HUES48 (cell line): ENCODE measurements at regions not wholly inside any gene's neighbourhood (a gene's known extent, or its start where the extent isn't known, plus 50 kb on each side); places are given as distances from the start of the nearest gene placed in this dataset.
"Not testable (repeated sequence)": the region's sequence is repeated elsewhere in the genome, so short reads cannot be mapped to it uniquely, and the experiment has no call there.

Source experiments
- H3K27ac ChIP-seq: one replicate; pipeline ENCODE4 v1.7.0; 2013; ENCODE audit warnings: low read depth, low read length, inconsistent platforms
- H3K27me3 ChIP-seq: 2 replicates; pipeline ENCODE4 v1.6.1; 2013; ENCODE audit warnings: mild to moderate bottlenecking, low read length; ENCODE audit not compliant: control insufficient read depth, insufficient read depth
- H3K36me3 ChIP-seq: 2 replicates; pipeline ENCODE4 v1.6.1; 2013; ENCODE audit warnings: low read length; ENCODE audit not compliant: control insufficient read depth, insufficient read depth
- H3K4me1 ChIP-seq: 2 replicates; pipeline ENCODE4 v1.6.1; 2013; ENCODE audit warnings: mild to moderate bottlenecking, low read length; ENCODE audit not compliant: control insufficient read depth, insufficient read depth
- H3K4me3 ChIP-seq: 2 replicates; pipeline ENCODE4 v1.5.1; 2013; ENCODE audit warnings: mild to moderate bottlenecking, low read depth, low read length
- H3K9ac ChIP-seq: 2 replicates; pipeline ENCODE4 v1.6.1; 2013; ENCODE audit warnings: mild to moderate bottlenecking, low read depth, low read length, moderate library complexity
- H3K9me3 ChIP-seq: 2 replicates; pipeline ENCODE4 v1.6.1; 2013; ENCODE audit warnings: low read length; ENCODE audit not compliant: control insufficient read depth, insufficient read depth

DNA sequence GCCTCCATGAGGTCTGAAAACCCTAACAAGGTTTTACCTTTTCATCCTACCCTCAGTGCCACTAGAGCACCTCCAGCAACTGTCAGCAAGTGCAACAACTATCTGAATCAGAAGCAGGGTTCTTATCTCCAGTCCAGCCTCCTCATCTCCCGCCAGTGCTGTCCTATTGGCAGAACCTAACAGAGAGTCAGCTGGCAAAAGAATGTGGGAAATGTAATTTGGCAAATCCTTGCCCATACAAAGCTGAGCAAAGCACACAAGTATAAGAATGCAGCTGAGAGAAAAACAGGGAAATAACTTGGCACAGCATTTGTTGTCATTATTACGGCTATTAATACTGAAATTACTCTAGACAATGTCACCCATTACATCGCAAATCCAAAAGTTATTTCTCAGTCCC is 124.2 kb downstream of the ATP6V1G3 start:
- no peak overlapping the region for H3K4me3 ChIP-seq
- H3K27ac ChIP-seq = no peak overlapping the region
- no peaks in the 10 kb centered on the region for H3K36me3 ChIP-seq
- H3K9me3 ChIP-seq = no peaks in the 10 kb centered on the region
- H3K27me3 ChIP-seq = no peaks in the 10 kb centered on the region
- H3K9ac ChIP-seq = no peak overlapping the region
- H3K4me1 ChIP-seq = no peaks in the 10 kb centered on the region

GRCh38 chr1:198411240-198411639 is 129.2 kb downstream of the ATP6V1G3 start:
- Histone ChIP-seq H3K9ac (no peak overlapping the region), H3K4me1 (peaks cover 11% of the 10 kb centered on the region)

DNA sequence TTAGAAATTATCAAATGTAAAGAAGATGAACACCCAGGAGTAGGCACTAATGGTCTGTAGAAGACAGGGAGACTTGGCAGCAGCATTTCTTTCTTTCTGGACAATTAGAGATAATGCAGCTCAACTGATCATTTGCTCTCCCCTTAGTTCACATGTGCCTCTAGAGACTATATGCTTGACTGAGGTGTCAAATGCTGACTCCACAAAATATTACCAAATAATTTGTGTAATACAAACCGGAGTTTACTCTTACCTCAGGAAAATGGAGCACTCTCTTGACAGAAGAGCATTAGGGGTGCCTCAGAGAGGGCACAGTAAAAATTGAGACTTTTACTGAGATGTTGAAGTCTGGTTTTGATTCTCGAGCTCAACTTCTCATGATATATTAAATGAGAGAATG is 131.8 kb downstream of the ATP6V1G3 start:
- Histone ChIP-seq H3K4me1 (peaks cover 11% of the 10 kb centered on the region), H3K4me3 (no peak overlapping the region), H3K9me3 (no peaks in the 10 kb centered on the region), H3K9ac (no peak overlapping the region), H3K27me3 (no peaks in the 10 kb centered on the region), H3K27ac (no peak overlapping the region), H3K36me3 (no peaks in the 10 kb centered on the region)

More at GRCh38 chr1:198411240-198411639, 129.2 kb downstream of the ATP6V1G3 start:
- Histone ChIP-seq H3K4me3 (no peak overlapping the region), H3K27me3 (no peaks in the 10 kb centered on the region), H3K27ac (no peak overlapping the region), H3K36me3 (no peaks in the 10 kb centered on the region), H3K9me3 (no peaks in the 10 kb centered on the region)

DNA sequence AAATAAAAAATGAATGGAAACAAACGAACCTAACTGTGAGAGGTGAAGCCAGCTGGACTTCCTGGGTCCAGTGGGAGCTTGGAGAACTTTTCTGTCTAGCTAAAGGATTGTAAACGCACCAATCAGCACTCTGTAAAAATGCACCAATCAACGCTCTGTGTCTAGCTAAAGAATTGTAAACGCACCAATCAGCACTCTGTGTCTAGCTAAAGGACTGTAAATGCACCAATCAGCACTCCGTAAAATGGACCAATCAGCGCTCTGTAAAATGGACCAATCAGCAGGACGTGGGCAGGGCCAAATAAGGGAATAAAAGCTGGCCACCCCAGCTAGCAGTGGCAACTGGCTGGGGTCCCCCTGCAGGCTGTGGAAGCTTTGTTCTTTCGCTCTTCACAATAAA is 135.8 kb downstream of the ATP6V1G3 start:
- not testable (repeated sequence) for H3K27ac ChIP-seq, H3K9ac ChIP-seq, H3K27me3 ChIP-seq, H3K4me3 ChIP-seq, H3K36me3 ChIP-seq, H3K9me3 ChIP-seq
- peaks cover 11% of the 10 kb centered on the region for H3K4me1 ChIP-seq

DNA sequence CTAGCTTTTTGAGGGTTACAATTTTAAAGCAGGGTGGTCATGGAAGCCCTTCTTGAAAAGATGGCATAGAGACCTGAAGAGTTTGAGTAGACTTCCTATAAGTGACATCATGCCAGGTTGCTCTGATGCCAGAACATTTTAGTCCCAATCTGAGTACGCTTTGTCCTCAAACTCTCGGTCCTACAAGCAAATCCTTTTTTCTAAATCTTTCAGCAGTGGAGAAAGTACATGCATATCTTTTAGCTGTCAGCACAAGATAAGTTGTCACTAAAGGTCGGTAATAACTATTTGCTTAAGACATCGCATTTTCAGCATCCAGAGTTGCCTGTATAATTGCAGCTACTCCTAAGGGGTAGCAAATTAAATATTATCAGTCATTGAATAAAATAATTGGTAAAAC is 140.4 kb downstream of the ATP6V1G3 start:
- no peak overlapping the region for H3K27ac ChIP-seq
- no peak overlapping the region for H3K9ac ChIP-seq
- H3K4me3 ChIP-seq = no peak overlapping the region
- H3K4me1 ChIP-seq = no peaks in the 10 kb centered on the region
- no peaks in the 10 kb centered on the region for H3K36me3 ChIP-seq
- H3K9me3 ChIP-seq = no peaks in the 10 kb centered on the region
- H3K27me3 ChIP-seq = no peaks in the 10 kb centered on the region

- no peaks in the 10 kb centered on the region for H3K36me3 ChIP-seq
Observed at GRCh38 chr1:198399452-198399851, 141.0 kb downstream of the ATP6V1G3 start.

GRCh38 chr1:198397208-198397808 is 143.2 kb downstream of the ATP6V1G3 start:
- no peaks in the 10 kb centered on the region for H3K36me3 ChIP-seq
- H3K27ac ChIP-seq = no peak overlapping the region
- no peaks in the 10 kb centered on the region for H3K4me1 ChIP-seq
- H3K9ac ChIP-seq = no peak overlapping the region
- H3K9me3 ChIP-seq = no peaks in the 10 kb centered on the region
- H3K27me3 ChIP-seq = no peaks in the 10 kb centered on the region
- no peak overlapping the region for H3K4me3 ChIP-seq

More at GRCh38 chr1:198399452-198399851, 141.0 kb downstream of the ATP6V1G3 start:
- no peaks in the 10 kb centered on the region for H3K4me1 ChIP-seq
- H3K9me3 ChIP-seq = no peaks in the 10 kb centered on the region
- no peaks in the 10 kb centered on the region for H3K27me3 ChIP-seq
- no peak overlapping the region for H3K4me3 ChIP-seq
- H3K27ac ChIP-seq = no peak overlapping the region
- no peak overlapping the region for H3K9ac ChIP-seq

DNA sequence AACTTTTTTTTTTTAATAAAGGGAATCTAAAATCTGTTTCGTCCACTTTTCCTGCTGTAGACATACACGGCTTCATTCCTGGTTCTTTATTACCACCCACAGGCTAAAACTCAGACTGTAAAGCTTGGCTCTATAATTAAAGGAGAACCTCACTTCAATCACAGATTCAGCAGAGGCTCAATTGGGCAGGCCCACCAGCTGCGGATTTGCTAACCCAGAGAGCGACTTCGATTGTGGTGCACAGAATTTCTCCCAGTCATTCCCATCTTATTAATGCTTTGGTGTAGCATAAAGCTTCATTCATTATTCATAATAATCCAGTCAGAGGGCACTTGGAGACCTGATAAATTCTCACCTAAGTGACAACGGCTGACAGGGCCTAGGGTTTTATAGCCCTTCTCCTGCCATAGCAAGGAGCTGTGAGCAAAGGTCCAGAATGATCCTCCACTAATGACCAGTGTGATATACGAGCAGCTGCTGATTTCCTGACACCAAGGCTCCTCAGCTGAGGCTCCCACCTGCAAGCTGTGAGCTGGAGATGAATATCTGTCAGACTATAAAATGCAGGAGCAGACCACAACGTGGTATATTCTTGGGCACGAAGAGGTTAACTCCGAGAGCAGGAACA is 149.0 kb downstream of the ATP6V1G3 start:
- H3K36me3 ChIP-seq = no peaks in the 10 kb centered on the region

DNA sequence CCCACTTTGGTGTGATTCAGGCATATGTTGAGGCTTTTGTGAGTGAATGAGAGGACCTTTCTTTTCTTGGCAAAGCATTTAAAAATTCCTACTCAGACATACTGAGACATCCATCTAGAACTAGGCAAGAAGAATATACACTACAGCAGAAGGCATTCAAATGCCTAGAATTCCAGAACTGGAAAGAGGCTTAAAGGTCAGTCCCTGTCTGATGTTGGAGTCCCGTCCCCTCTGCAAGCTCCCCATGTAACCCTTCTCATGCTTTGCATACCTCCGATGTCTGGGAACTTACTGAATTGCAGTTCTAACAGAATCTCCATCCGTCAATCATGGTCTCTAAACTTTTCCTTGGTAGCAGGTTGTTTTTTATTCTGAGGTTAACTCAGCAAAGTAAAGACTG is 152.9 kb downstream of the ATP6V1G3 start:
- Histone ChIP-seq H3K36me3 (no peaks in the 10 kb centered on the region), H3K27me3 (no peaks in the 10 kb centered on the region), H3K9me3 (no peaks in the 10 kb centered on the region), H3K9ac (no peak overlapping the region), H3K4me3 (no peak overlapping the region), H3K4me1 (no peaks in the 10 kb centered on the region), H3K27ac (no peak overlapping the region)

More for the DNA sequence above, 149.0 kb downstream of the ATP6V1G3 start:
- Histone ChIP-seq H3K9me3 (no peaks in the 10 kb centered on the region), H3K27ac (no peak overlapping the region), H3K27me3 (no peaks in the 10 kb centered on the region), H3K4me3 (no peak overlapping the region), H3K9ac (no peak overlapping the region), H3K4me1 (no peaks in the 10 kb centered on the region)

- H3K27me3 ChIP-seq = no peaks in the 10 kb centered on the region
- no peak overlapping the region for H3K4me3 ChIP-seq
- H3K9ac ChIP-seq = no peak overlapping the region
- no peaks in the 10 kb centered on the region for H3K4me1 ChIP-seq
- H3K27ac ChIP-seq = no peak overlapping the region
- no peaks in the 10 kb centered on the region for H3K9me3 ChIP-seq
- no peaks in the 10 kb centered on the region for H3K36me3 ChIP-seq
Observed at GRCh38 chr1:198380275-198380674, 160.2 kb downstream of the ATP6V1G3 start.

DNA sequence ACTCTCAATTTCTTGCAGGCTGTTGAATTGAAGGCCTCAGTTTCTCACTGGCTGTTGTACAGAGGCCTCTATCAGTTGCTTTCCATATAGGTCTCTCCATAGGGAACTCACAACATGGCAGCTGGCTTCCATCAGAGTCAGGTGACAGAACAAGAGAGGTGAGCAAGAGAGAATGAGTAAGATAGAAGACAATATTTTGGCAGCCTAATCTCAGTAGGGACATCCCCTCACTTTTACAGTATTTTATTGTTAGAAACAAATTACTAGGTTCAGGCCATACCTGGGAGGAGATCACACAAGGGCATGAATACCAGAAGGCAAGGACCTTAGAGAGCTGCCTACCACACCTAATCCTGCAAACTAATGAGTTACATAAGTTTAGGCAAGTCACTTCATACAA is 162.8 kb downstream of the ATP6V1G3 start:
- no peaks in the 10 kb centered on the region for H3K36me3 ChIP-seq
- no peak overlapping the region for H3K9ac ChIP-seq
- H3K27me3 ChIP-seq = no peaks in the 10 kb centered on the region
- H3K27ac ChIP-seq = no peak overlapping the region
- no peaks in the 10 kb centered on the region for H3K9me3 ChIP-seq
- H3K4me3 ChIP-seq = no peak overlapping the region
- H3K4me1 ChIP-seq = no peaks in the 10 kb centered on the region
